ENCODE measurements at regions not wholly inside any gene's neighbourhood (a gene's known extent, or its start where the extent isn't known, plus 50 kb on each side); places are given as distances from the start of the nearest gene placed in this dataset.

DNA sequence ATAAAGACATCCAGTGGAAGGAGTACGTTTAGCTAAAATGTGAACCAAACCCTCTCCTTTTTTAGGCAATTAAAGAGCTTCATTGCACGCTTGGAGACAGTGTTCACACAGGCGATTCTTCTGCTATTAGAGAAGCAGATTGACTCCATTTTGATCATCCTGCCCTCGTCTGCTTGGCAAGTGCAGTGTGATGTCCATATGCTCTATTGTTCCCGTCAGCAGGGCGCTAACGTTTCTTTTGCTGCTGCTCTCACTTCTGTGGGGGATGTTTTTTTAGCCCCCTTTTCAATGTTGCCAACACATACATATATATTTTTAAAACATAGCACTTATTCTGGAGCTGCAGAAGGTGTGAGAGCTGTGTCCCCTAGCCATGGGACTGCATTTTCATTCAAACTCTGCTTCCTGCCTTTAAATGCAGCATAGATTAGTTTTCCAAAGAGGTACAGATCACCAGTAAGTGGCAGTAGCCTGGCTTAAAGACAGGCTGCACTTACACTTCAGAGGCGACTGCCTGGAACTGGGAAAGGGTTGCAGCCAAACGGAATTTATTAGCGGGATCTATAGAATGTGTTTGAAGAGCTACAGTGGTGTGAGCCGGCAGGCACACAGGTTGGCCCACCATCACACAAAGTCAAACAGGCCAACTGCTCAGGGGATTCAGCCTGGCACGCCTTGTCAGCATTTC, 292.6 kb upstream of the DPH6 start:
- TF ChIP-seq CTCF (IDR thresholded peaks at IDR 0.05): no peak
- TF ChIP-seq EZH2 (IDR thresholded peaks at IDR 0.05): no peak

Data from neural progenitor cell (in vitro differentiated cells).